ENCODE measurements at regions not wholly inside any gene's neighbourhood (a gene's known extent, or its start where the extent isn't known, plus 50 kb on each side); places are given as distances from the start of the nearest gene placed in this dataset.

DNA sequence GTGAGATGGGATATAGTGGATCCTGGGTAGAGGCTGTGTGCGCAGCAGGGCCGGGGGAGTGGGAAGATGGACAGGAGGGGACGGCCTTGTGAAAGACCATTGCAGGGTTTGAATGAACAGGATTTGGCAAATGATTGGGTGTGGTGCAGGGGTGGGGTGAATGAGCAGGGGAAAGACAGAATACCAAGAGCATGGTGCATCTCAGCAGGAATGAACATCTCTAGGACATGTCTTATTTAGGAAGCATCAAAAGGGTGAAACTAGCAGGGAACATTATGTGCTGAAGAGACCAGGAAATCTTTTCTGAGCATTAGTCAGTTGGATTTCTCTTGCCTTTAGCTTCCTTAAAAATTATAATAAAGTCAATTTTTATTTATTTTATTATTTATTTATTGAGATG, 60.6 kb upstream of the SLC2A1 start:
- TF ChIP-seq, protein P1, sequence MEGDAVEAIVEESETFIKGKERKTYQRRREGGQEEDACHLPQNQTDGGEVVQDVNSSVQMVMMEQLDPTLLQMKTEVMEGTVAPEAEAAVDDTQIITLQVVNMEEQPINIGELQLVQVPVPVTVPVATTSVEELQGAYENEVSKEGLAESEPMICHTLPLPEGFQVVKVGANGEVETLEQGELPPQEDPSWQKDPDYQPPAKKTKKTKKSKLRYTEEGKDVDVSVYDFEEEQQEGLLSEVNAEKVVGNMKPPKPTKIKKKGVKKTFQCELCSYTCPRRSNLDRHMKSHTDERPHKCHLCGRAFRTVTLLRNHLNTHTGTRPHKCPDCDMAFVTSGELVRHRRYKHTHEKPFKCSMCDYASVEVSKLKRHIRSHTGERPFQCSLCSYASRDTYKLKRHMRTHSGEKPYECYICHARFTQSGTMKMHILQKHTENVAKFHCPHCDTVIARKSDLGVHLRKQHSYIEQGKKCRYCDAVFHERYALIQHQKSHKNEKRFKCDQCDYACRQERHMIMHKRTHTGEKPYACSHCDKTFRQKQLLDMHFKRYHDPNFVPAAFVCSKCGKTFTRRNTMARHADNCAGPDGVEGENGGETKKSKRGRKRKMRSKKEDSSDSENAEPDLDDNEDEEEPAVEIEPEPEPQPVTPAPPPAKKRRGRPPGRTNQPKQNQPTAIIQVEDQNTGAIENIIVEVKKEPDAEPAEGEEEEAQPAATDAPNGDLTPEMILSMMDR (IDR thresholded peaks at IDR 0.05 in 2 of 3, conservative IDR thresholded peaks at IDR 0.05 in 1 of 3; ENCODE audit: borderline replicate concordance in 1 of 3, insufficient read depth in 1 of 3, low read depth in 2 of 3, low read length in 2 of 3) = no peak
- no peak for TF ChIP-seq CBX3 (IDR thresholded peaks at IDR 0.05; ENCODE audit: low read depth)
- no peak for TF ChIP-seq POLR2AphosphoS5 (IDR thresholded peaks at IDR 0.05; ENCODE audit: low read depth, low read length)
- TF ChIP-seq SP1 (IDR thresholded peaks at IDR 0.05; ENCODE audit: low read depth) = no peak
- TF ChIP-seq FOSL1 (IDR thresholded peaks at IDR 0.05; ENCODE audit: low read depth) = no peak
- TF ChIP-seq, protein P2, sequence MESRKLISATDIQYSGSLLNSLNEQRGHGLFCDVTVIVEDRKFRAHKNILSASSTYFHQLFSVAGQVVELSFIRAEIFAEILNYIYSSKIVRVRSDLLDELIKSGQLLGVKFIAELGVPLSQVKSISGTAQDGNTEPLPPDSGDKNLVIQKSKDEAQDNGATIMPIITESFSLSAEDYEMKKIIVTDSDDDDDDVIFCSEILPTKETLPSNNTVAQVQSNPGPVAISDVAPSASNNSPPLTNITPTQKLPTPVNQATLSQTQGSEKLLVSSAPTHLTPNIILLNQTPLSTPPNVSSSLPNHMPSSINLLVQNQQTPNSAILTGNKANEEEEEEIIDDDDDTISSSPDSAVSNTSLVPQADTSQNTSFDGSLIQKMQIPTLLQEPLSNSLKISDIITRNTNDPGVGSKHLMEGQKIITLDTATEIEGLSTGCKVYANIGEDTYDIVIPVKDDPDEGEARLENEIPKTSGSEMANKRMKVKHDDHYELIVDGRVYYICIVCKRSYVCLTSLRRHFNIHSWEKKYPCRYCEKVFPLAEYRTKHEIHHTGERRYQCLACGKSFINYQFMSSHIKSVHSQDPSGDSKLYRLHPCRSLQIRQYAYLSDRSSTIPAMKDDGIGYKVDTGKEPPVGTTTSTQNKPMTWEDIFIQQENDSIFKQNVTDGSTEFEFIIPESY (IDR thresholded peaks at IDR 0.05; ENCODE audit: extremely low read depth, insufficient replicate concordance, low read length) = no peak
- TF ChIP-seq JUND (IDR thresholded peaks at IDR 0.05) = no peak
- TF ChIP-seq YY1 (IDR thresholded peaks at IDR 0.05; ENCODE audit: extremely low read depth, insufficient replicate concordance, low read depth, low read length) = no peak
- TF ChIP-seq EZH2 (IDR thresholded peaks at IDR 0.05) = no peak
- TF ChIP-seq POLR2A (IDR thresholded peaks at IDR 0.05; ENCODE audit: borderline replicate concordance, extremely low read depth, insufficient read depth, insufficient read length) = no peak
- TF ChIP-seq, protein P3, sequence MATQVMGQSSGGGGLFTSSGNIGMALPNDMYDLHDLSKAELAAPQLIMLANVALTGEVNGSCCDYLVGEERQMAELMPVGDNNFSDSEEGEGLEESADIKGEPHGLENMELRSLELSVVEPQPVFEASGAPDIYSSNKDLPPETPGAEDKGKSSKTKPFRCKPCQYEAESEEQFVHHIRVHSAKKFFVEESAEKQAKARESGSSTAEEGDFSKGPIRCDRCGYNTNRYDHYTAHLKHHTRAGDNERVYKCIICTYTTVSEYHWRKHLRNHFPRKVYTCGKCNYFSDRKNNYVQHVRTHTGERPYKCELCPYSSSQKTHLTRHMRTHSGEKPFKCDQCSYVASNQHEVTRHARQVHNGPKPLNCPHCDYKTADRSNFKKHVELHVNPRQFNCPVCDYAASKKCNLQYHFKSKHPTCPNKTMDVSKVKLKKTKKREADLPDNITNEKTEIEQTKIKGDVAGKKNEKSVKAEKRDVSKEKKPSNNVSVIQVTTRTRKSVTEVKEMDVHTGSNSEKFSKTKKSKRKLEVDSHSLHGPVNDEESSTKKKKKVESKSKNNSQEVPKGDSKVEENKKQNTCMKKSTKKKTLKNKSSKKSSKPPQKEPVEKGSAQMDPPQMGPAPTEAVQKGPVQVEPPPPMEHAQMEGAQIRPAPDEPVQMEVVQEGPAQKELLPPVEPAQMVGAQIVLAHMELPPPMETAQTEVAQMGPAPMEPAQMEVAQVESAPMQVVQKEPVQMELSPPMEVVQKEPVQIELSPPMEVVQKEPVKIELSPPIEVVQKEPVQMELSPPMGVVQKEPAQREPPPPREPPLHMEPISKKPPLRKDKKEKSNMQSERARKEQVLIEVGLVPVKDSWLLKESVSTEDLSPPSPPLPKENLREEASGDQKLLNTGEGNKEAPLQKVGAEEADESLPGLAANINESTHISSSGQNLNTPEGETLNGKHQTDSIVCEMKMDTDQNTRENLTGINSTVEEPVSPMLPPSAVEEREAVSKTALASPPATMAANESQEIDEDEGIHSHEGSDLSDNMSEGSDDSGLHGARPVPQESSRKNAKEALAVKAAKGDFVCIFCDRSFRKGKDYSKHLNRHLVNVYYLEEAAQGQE (IDR thresholded peaks at IDR 0.05; ENCODE audit: low read depth) = no peak
- TF ChIP-seq RAD21 (IDR thresholded peaks at IDR 0.05; ENCODE audit: low read depth) = no peak

Data from HCT116 (cell line).